ENCODE measurements at regions not wholly inside any gene's neighbourhood (a gene's known extent, or its start where the extent isn't known, plus 50 kb on each side); places are given as distances from the start of the nearest gene placed in this dataset.

DNA sequence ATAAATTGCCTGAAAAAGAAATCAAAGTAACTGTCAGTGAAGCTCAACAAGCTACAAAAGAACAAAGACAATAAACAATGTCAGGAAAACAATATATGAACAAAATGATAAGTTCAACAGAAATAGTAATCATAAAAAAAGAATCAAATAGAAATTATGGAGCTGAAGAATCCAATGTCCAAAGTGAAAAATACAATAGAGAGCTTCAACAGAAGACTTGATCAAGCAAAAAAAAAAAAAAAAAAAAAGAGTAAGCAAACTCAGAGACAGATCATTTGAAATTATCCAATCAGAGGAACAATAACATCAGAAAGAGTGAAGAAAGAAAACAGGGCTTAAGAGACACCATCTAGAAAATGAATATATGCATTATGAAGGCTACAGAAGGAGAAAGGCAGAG, 251.4 kb upstream of the SAMSN1 start:
- no peak overlapping the region for H2AFZ ChIP-seq (ENCODE audit: control insufficient read depth, low read depth, low read length)
- RAD21 ChIA-PET (ENCODE audit: unreplicated experiment) = interaction anchor here (0.7 kb wide), 1 partner anchor 691 kb away, joined by 4 read pairs; no protein-coding TSS in a partner anchor
- FAIRE-seq (no peak), DNase-seq (ENCODE audit: low read depth, low spot score) (no peak), ATAC-seq (no peak)
- no peak overlapping the region for H3K9ac ChIP-seq (ENCODE audit: control insufficient read depth, insufficient read depth, low read length)
- TF ChIP-seq ZNF384 (IDR thresholded peaks at IDR 0.05; ENCODE audit: borderline replicate concordance, low read depth, low read length) = peak; percentile 44; the same call in 1 of the 2 replicates
- TF ChIP-seq, protein P1, sequence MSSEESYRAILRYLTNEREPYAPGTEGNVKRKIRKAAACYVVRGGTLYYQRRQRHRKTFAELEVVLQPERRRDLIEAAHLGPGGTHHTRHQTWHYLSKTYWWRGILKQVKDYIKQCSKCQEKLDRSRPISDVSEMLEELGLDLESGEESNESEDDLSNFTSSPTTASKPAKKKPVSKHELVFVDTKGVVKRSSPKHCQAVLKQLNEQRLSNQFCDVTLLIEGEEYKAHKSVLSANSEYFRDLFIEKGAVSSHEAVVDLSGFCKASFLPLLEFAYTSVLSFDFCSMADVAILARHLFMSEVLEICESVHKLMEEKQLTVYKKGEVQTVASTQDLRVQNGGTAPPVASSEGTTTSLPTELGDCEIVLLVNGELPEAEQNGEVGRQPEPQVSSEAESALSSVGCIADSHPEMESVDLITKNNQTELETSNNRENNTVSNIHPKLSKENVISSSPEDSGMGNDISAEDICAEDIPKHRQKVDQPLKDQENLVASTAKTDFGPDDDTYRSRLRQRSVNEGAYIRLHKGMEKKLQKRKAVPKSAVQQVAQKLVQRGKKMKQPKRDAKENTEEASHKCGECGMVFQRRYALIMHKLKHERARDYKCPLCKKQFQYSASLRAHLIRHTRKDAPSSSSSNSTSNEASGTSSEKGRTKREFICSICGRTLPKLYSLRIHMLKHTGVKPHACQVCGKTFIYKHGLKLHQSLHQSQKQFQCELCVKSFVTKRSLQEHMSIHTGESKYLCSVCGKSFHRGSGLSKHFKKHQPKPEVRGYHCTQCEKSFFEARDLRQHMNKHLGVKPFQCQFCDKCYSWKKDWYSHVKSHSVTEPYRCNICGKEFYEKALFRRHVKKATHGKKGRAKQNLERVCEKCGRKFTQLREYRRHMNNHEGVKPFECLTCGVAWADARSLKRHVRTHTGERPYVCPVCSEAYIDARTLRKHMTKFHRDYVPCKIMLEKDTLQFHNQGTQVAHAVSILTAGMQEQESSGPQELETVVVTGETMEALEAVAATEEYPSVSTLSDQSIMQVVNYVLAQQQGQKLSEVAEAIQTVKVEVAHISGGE (CRISPR knock-in tag; IDR thresholded peaks at IDR 0.05) = no peak
- intact Hi-C loops (cut with micrococcal nuclease; ENCODE audit: unreplicated experiment) = no loop called here
- no TSS peak for BruUV-seq (replicated peaks)
- in situ Hi-C loops (cut with MboI) = no loop called here
- H3K4me1 ChIP-seq (ENCODE audit: control insufficient read depth, insufficient read depth, low read length) = no peaks in the 10 kb centered on the region
- no peaks in the 10 kb centered on the region for H3K27me3 ChIP-seq (replicated peaks in 1 of 2; ENCODE audit: control insufficient read depth in 2 of 2, insufficient read depth in 2 of 2, low read length in 1 of 2)
- no peak overlapping the region for H3K4me2 ChIP-seq (ENCODE audit: control insufficient read depth, insufficient read depth)
- no peaks in the 10 kb centered on the region for H4K20me1 ChIP-seq (ENCODE audit: control insufficient read depth, insufficient read depth)
- POLR2A ChIA-PET = no interaction called here
- H3K36me3 ChIP-seq (ENCODE audit: control insufficient read depth in 2 of 2, insufficient read depth in 2 of 2, low read length in 1 of 2) = no peaks in the 10 kb centered on the region
- no peak overlapping the region for H3K27ac ChIP-seq (ENCODE audit: control insufficient read depth, insufficient read depth)
- no peaks in the 10 kb centered on the region for H3K79me2 ChIP-seq (ENCODE audit: control insufficient read depth, insufficient read depth, low read length)
- SMC1A ChIA-PET (ENCODE audit: uncharacterized antibody, unreplicated experiment) = interaction anchor here (0.6 to 1.4 kb wide), 2 partner anchors 9 to 10 kb away, joined by 3 to 4 read pairs; no protein-coding TSS in a partner anchor
- CTCF ChIA-PET = interaction anchor here (1.5 kb wide), 1 partner anchor 23 kb away, joined by 3 read pairs; no protein-coding TSS in a partner anchor
- H3K4me3 ChIP-seq = no peak overlapping the region
- peaks cover 8% of the 10 kb centered on the region; the same call in 2 of the 3 replicates for H3K9me3 ChIP-seq (replicated peaks; ENCODE audit: control insufficient read depth, insufficient read depth, low read length)

DNA sequence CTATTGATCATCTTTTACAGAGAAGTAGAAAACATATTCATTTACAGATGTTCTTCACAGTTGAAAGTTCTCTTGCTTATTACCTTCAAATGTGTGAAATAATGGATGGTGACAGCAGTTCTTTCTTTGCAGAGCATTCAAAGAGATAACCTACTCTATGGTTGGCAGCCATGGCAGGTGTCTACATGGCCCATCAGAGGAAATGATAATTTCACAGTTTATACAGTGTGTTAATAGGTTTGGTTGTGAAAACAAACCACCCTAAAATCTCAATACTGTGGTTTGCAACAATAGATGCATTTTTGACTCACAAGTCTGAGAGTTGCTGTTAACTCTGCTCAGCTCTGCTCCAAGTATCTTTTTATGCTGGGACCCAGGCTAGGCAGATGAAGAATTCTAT, 241.2 kb upstream of the SAMSN1 start:
- H3K4me3 ChIP-seq = no peak overlapping the region
- no peaks in the 10 kb centered on the region for H3K36me3 ChIP-seq (ENCODE audit: control insufficient read depth in 2 of 2, insufficient read depth in 2 of 2, low read length in 1 of 2)
- BruUV-seq (replicated peaks) = no TSS peak
- intact Hi-C loops (cut with micrococcal nuclease; ENCODE audit: unreplicated experiment) (no loop called here), in situ Hi-C loops (cut with MboI) (no loop called here)
- no peaks in the 10 kb centered on the region for H3K27me3 ChIP-seq (replicated peaks in 1 of 2; ENCODE audit: control insufficient read depth in 2 of 2, insufficient read depth in 2 of 2, low read length in 1 of 2)
- ChIA-PET RAD21 (ENCODE audit: unreplicated experiment) (no interaction called here), SMC1A (ENCODE audit: uncharacterized antibody, unreplicated experiment) (interaction anchor here (1.4 kb wide), 1 partner anchor 10 kb away, joined by 4 read pairs; no protein-coding TSS in a partner anchor), POLR2A (no interaction called here), CTCF (no interaction called here)
- no peak overlapping the region for H3K27ac ChIP-seq (ENCODE audit: control insufficient read depth, insufficient read depth)
- H3K9ac ChIP-seq (ENCODE audit: control insufficient read depth, insufficient read depth, low read length) = no peak overlapping the region
- H2AFZ ChIP-seq (ENCODE audit: control insufficient read depth, low read depth, low read length) = no peak overlapping the region
- H3K79me2 ChIP-seq (ENCODE audit: control insufficient read depth, insufficient read depth, low read length) = no peaks in the 10 kb centered on the region
- no peaks in the 10 kb centered on the region for H4K20me1 ChIP-seq (ENCODE audit: control insufficient read depth, insufficient read depth)
- no peaks in the 10 kb centered on the region for H3K4me1 ChIP-seq (ENCODE audit: control insufficient read depth, insufficient read depth, low read length)
- no peak for ATAC-seq
- no peak for TF ChIP-seq MYC (IDR thresholded peaks at IDR 0.05; ENCODE audit: insufficient read depth, insufficient read length, insufficient replicate concordance, low read length, severe bottlenecking)
- TF ChIP-seq ZSCAN29 (IDR thresholded peaks at IDR 0.05) = 0 out of 2 replicates have a peak, but pooled peaks have one; percentile 27
- TF ChIP-seq HDGF (IDR thresholded peaks at IDR 0.05) = no peak
- no peak overlapping the region for H3K4me2 ChIP-seq (ENCODE audit: control insufficient read depth, insufficient read depth)
- no peak for FAIRE-seq
- H3K9me3 ChIP-seq (replicated peaks; ENCODE audit: control insufficient read depth, insufficient read depth, low read length) = no peaks in the 10 kb centered on the region
- DNase-seq (ENCODE audit: low read depth, low spot score) = no peak
